SK-N-MC (cell line): ENCODE measurements at regions not wholly inside any gene's neighbourhood (a gene's known extent, or its start where the extent isn't known, plus 50 kb on each side); places are given as distances from the start of the nearest gene placed in this dataset.

ENCODE experiments used
- EZH2 ChIP-seq: fragments of 200-600 bp; sonication (generic); IDR thresholded peaks from one replicate; pipeline ENCODE4 v1.6.1; 2017; ENCODE audit warnings: antibody characterized with exemption
- POLR2AphosphoS5 ChIP-seq: IDR thresholded peaks from 2 replicates; pipeline ENCODE4 v1.6.1; 2012; ENCODE audit warnings: mild to moderate bottlenecking, low read depth, low read length, borderline replicate concordance

- TF ChIP-seq POLR2AphosphoS5 (no peak), EZH2 (no peak)
These were observed 65.5 kb upstream of the BTBD3 start for GRCh38 chr20:11852189-11852588.
